Spinal cord (tissue), 9 donors: ENCODE measurements at regions not wholly inside any gene's neighbourhood (a gene's known extent, or its start where the extent isn't known, plus 50 kb on each side); places are given as distances from the start of the nearest gene placed in this dataset.
A peak's percentile ranks its signal among the peaks of the same experiment; 100 is the strongest.
"Not testable (repeated sequence)": the region's sequence is repeated elsewhere in the genome, so short reads cannot be mapped to it uniquely, and the experiment has no call there.

Experiments
- DNase-seq, 6 donors: peaks; one replicate each; pipeline versions ENCODE4 v3.0.0 to v3.0.0-alpha.2; 2013 to 2015; ENCODE audit warnings: low spot score in 6 of 6, low read depth in 4 of 6
- H3K27ac ChIP-seq: one replicate; pipeline ENCODE4 v1.5.1; 2013; ENCODE audit warnings: low read depth, low read length, control low read depth
- H3K27me3 ChIP-seq: one replicate; pipeline ENCODE4 v1.6.1; 2013; ENCODE audit warnings: low read length; ENCODE audit not compliant: control insufficient read depth, insufficient read depth
- H3K36me3 ChIP-seq: one replicate; pipeline ENCODE4 v1.6.1; 2013; ENCODE audit warnings: low read length; ENCODE audit not compliant: control insufficient read depth, insufficient read depth
- H3K4me1 ChIP-seq: one replicate; pipeline ENCODE4 v1.6.1; 2013; ENCODE audit warnings: low read length; ENCODE audit not compliant: control insufficient read depth, insufficient read depth
- H3K4me3 ChIP-seq: one replicate; pipeline ENCODE4 v1.5.1; 2013; ENCODE audit warnings: low read depth, low read length, control low read depth
- H3K9me3 ChIP-seq: one replicate; pipeline ENCODE4 v1.6.1; 2013; ENCODE audit warnings: low read length; ENCODE audit not compliant: control insufficient read depth, insufficient read depth
- WGBS: methylation state at CpG from one replicate; pipeline ENCODE4 v1.1.5; 2013; ENCODE audit warnings: missing lambda C conversion rate; ENCODE audit not compliant: insufficient coverage; 5-methylcytosine and 5-hydroxymethylcytosine counted together
- donor health status: healthy.

GRCh38 chr9:93879662-93880407 lies 75.3 kb downstream of the BARX1 start:
- DNase-seq, H3K4me3 ChIP-seq, H3K27ac ChIP-seq, H3K36me3 ChIP-seq, H3K27me3 ChIP-seq, H3K9me3 ChIP-seq, H3K4me1 ChIP-seq: not testable (repeated sequence)
- 78% methylated on average over 30 of the region's 35 CpGs for WGBS

GRCh38 chr9:93875330-93875729 lies 79.8 kb downstream of the BARX1 start:
- Histone ChIP-seq H3K27me3 (no peaks in the 10 kb centered on the region), H3K36me3 (no peaks in the 10 kb centered on the region)
- no peak for DNase-seq

GRCh38 chr9:93874242-93874641 lies 80.9 kb downstream of the BARX1 start:
- H3K4me3 ChIP-seq = no peak overlapping the region
- DNase-seq = no peak
- no peaks in the 10 kb centered on the region for H3K4me1 ChIP-seq
- no peaks in the 10 kb centered on the region for H3K36me3 ChIP-seq
- H3K27me3 ChIP-seq = no peaks in the 10 kb centered on the region
- H3K27ac ChIP-seq = no peak overlapping the region
- peaks cover 16% of the 10 kb centered on the region for H3K9me3 ChIP-seq

More at GRCh38 chr9:93875330-93875729, 79.8 kb downstream of the BARX1 start:
- H3K4me1 ChIP-seq = no peaks in the 10 kb centered on the region
- H3K4me3 ChIP-seq = no peak overlapping the region
- peaks cover 16% of the 10 kb centered on the region for H3K9me3 ChIP-seq
- H3K27ac ChIP-seq = no peak overlapping the region

DNA sequence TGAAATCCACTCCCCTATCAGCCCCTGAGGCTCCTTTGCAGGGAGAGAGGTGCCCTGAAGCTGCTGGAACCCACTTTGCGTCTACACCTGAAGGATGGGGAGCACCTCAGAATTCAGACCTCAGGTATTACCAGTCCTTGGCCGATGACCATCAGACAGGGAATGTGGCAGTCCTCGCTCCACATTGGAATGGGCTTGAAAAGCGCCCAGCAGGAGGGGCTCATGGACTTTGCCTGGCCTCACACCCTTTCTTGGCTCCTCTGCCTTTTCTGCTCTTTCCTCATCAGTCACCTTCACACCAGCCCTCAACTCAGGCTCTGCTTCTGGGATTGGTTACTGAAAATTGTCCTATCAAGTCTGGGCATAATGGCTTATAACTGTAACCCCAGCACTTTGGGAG lies 83.9 kb downstream of the BARX1 start:
- H3K36me3 ChIP-seq = no peaks in the 10 kb centered on the region
- H3K27me3 ChIP-seq = no peaks in the 10 kb centered on the region
- H3K4me3 ChIP-seq = no peak overlapping the region
- 86% methylated on average over 4 of the region's 4 CpGs for WGBS
- DNase-seq = no peak
- no peak overlapping the region for H3K27ac ChIP-seq
- peaks cover 16% of the 10 kb centered on the region for H3K9me3 ChIP-seq
- H3K4me1 ChIP-seq = no peaks in the 10 kb centered on the region

- no peaks in the 10 kb centered on the region for H3K27me3 ChIP-seq
- WGBS = 85% methylated on average over 8 of the region's 8 CpGs
- H3K4me3 ChIP-seq = no peak overlapping the region
- H3K36me3 ChIP-seq = no peaks in the 10 kb centered on the region
- H3K27ac ChIP-seq = no peak overlapping the region
- DNase-seq = no peak
- peaks cover 9% of the 10 kb centered on the region for H3K9me3 ChIP-seq
- no peaks in the 10 kb centered on the region for H3K4me1 ChIP-seq
Observed at GRCh38 chr9:93869863-93870262, 85.3 kb downstream of the BARX1 start.

GRCh38 chr9:93869088-93869487 lies 86.1 kb downstream of the BARX1 start:
- Histone ChIP-seq H3K4me3 (no peak overlapping the region), H3K27me3 (no peaks in the 10 kb centered on the region), H3K9me3 (peaks cover 3% of the 10 kb centered on the region), H3K27ac (no peak overlapping the region), H3K4me1 (no peaks in the 10 kb centered on the region), H3K36me3 (no peaks in the 10 kb centered on the region)
- WGBS = 26% methylated on average over 4 of the region's 5 CpGs
- peak in 1 of 6 donors; percentile 25 for DNase-seq

- H3K4me1 ChIP-seq = peaks cover 6% of the 10 kb centered on the region
- H3K4me3 ChIP-seq = no peak overlapping the region
- 71% methylated on average over 5 of the region's 5 CpGs for WGBS
- H3K27ac ChIP-seq = no peak overlapping the region
- H3K36me3 ChIP-seq = no peaks in the 10 kb centered on the region
- peaks cover 7% of the 10 kb centered on the region for H3K27me3 ChIP-seq
- no peaks in the 10 kb centered on the region for H3K9me3 ChIP-seq
- DNase-seq = no peak
Observed at GRCh38 chr9:93865716-93866115, 89.4 kb downstream of the BARX1 start.

DNA sequence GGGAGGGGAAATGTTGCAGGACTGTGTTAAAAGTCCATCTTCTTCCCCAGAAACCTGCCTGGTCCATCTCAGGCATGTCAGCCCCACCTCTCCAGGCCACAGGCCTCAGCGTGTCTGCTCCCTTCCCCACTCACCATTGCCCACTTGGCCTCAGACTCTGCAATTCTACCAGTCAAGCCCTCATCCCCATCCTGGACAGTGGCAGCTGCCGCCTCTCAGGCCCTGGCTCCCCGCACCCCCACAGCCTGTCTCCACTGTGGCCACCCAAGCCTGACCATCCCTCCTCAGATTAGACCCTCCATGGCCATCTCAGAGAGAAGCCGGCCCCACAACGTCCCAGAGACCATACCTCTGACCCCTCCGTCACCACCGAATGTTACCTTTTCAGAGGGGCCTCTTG lies 89.9 kb downstream of the BARX1 start:
- no peak overlapping the region for H3K4me3 ChIP-seq
- WGBS = 92% methylated on average over 7 of the region's 7 CpGs
- no peaks in the 10 kb centered on the region for H3K9me3 ChIP-seq
- peaks cover 10% of the 10 kb centered on the region for H3K27me3 ChIP-seq
- H3K36me3 ChIP-seq = no peaks in the 10 kb centered on the region
- DNase-seq = no peak
- H3K4me1 ChIP-seq = peaks cover 10% of the 10 kb centered on the region
- H3K27ac ChIP-seq = no peak overlapping the region

DNA sequence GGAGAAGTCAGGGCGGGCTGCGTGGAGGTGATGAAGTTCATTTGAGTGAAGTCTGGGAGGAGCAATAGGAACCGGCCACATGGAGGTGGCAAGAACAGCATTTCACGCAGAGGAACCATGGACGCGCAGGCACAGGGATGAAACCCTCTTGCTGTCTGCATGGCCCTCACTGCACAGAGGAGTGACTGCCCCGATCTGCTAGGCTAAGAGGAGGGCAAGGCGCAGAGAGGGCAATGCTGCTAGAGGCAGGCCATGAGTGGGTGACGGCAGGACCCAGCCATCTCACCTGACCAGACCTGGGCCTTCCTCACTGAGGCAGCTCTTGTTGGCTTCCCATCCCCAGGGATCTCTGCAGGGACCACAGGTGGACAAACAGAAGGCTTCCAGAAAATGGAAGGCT lies 90.3 kb downstream of the BARX1 start:
- DNase-seq = no peak
- peaks cover 10% of the 10 kb centered on the region for H3K4me1 ChIP-seq
- H3K4me3 ChIP-seq = no peak overlapping the region
- WGBS = 94% methylated on average over 9 of the region's 9 CpGs
- no peaks in the 10 kb centered on the region for H3K36me3 ChIP-seq
- no peaks in the 10 kb centered on the region for H3K9me3 ChIP-seq
- no peak overlapping the region for H3K27ac ChIP-seq
- H3K27me3 ChIP-seq = peaks cover 10% of the 10 kb centered on the region

GRCh38 chr9:93864032-93864431 lies 91.1 kb downstream of the BARX1 start:
- WGBS = 19% methylated on average over 10 of the region's 12 CpGs
- DNase-seq = peak in 1 of 6 donors; percentile 23
- H3K36me3 ChIP-seq = no peaks in the 10 kb centered on the region
- H3K9me3 ChIP-seq = no peaks in the 10 kb centered on the region
- H3K4me3 ChIP-seq = no peak overlapping the region
- H3K4me1 ChIP-seq = peaks cover 10% of the 10 kb centered on the region
- peaks cover 10% of the 10 kb centered on the region for H3K27me3 ChIP-seq
- no peak overlapping the region for H3K27ac ChIP-seq
